Suprapubic skin (tissue), 4 donors: ENCODE measurements at regions not wholly inside any gene's neighbourhood (a gene's known extent, or its start where the extent isn't known, plus 50 kb on each side); places are given as distances from the start of the nearest gene placed in this dataset.

Experiments
- DNase-seq, 2 donors: peaks; one replicate each; pipeline ENCODE4 v3.0.0-alpha.2; 2019; ENCODE audit warnings: low spot score in 2 of 2
- H3K27ac ChIP-seq: fragments of 200-600 bp; sonication (generic); one replicate; pipeline ENCODE4 v1.5.1; 2019
- H3K27me3 ChIP-seq: fragments of 200-600 bp; sonication (generic); one replicate; pipeline ENCODE4 v1.5.1; 2019
- H3K36me3 ChIP-seq: fragments of 200-600 bp; sonication (generic); one replicate; pipeline ENCODE4 v1.5.1; 2019
- H3K4me1 ChIP-seq: fragments of 200-600 bp; sonication (generic); one replicate; pipeline ENCODE4 v1.5.1; 2019
- H3K4me3 ChIP-seq: fragments of 200-600 bp; sonication (generic); one replicate; pipeline ENCODE4 v1.5.1; 2019; ENCODE audit warnings: mild to moderate bottlenecking
- H3K9me3 ChIP-seq: fragments of 200-600 bp; sonication (generic); one replicate; pipeline ENCODE4 v1.5.1; 2019
- CTCF ChIP-seq, 2 donors: fragments of 200-600 bp in 1 of 2; fragments of 450-650 bp in 1 of 2; sonication (generic) in 1 of 2; IDR thresholded peaks; one replicate each; pipeline ENCODE4 v1.5.1; 2016 to 2019; ENCODE audit warnings: antibody characterized with exemption in 2 of 2, mild to moderate bottlenecking in 1 of 2, moderate library complexity in 1 of 2
- EP300 ChIP-seq: sonication (generic); formaldehyde crosslinking; IDR thresholded peaks from one replicate; pipeline ENCODE4 v1.6.1; 2017; ENCODE audit warnings: antibody characterized with exemption
- POLR2A ChIP-seq, 2 donors: fragments of 450-650 bp; IDR thresholded peaks; one replicate each; pipeline ENCODE4 v1.6.1; 2017; ENCODE audit warnings: antibody characterized with exemption in 2 of 2, mild to moderate bottlenecking in 2 of 2, moderate library complexity in 2 of 2
- POLR2AphosphoS5 ChIP-seq, 3 donors: sonication (generic); formaldehyde crosslinking; IDR thresholded peaks; one replicate each; pipeline ENCODE4 v1.6.1; 2017; ENCODE audit warnings: antibody characterized with exemption in 3 of 3
- WGBS: methylation state at CpG from one replicate; pipeline ENCODE4 v1.1.5; 2018; 5-methylcytosine and 5-hydroxymethylcytosine counted together

- 61% methylated on average over 2 of the region's 2 CpGs for WGBS
- Histone ChIP-seq H3K27ac (no peak overlapping the region), H3K9me3 (no peaks in the 10 kb centered on the region), H3K4me3 (no peak overlapping the region), H3K36me3 (no peaks in the 10 kb centered on the region), H3K27me3 (no peaks in the 10 kb centered on the region), H3K4me1 (no peaks in the 10 kb centered on the region)
- TF ChIP-seq POLR2AphosphoS5 (IDR thresholded peaks at IDR 0.05) (no peak), CTCF (IDR thresholded peaks at IDR 0.05) (no peak)
- no peak for DNase-seq
Measured at GRCh38 chr9:29751226-29751625, 2177.9 kb upstream of the C9orf72 start.

- no peak overlapping the region for H3K4me3 ChIP-seq
- no peak for DNase-seq
- no peaks in the 10 kb centered on the region for H3K27me3 ChIP-seq
- TF ChIP-seq CTCF (IDR thresholded peaks at IDR 0.05) (no peak), EP300 (no peak), POLR2A (IDR thresholded peaks at IDR 0.05) (no peak)
- no peak overlapping the region for H3K27ac ChIP-seq
- H3K9me3 ChIP-seq, result no peaks in the 10 kb centered on the region
- no peaks in the 10 kb centered on the region for H3K4me1 ChIP-seq
- no peaks in the 10 kb centered on the region for H3K36me3 ChIP-seq
Measured at GRCh38 chr9:29753638-29754037, 2180.4 kb upstream of the C9orf72 start.

- WGBS, result 62% methylated on average over 2 of the region's 2 CpGs
- Histone ChIP-seq H3K27me3 (no peaks in the 10 kb centered on the region), H3K27ac (no peak overlapping the region), H3K4me1 (no peaks in the 10 kb centered on the region), H3K9me3 (no peaks in the 10 kb centered on the region), H3K4me3 (no peak overlapping the region), H3K36me3 (no peaks in the 10 kb centered on the region)
- no peak for DNase-seq
- TF ChIP-seq POLR2A (IDR thresholded peaks at IDR 0.05) (no peak), POLR2AphosphoS5 (IDR thresholded peaks at IDR 0.05) (no peak), CTCF (IDR thresholded peaks at IDR 0.05) (no peak), EP300 (no peak)
Measured at GRCh38 chr9:29769019-29769418, 2195.7 kb upstream of the C9orf72 start.

- H3K4me3 ChIP-seq, result no peak overlapping the region
- H3K27me3 ChIP-seq, result no peaks in the 10 kb centered on the region
- no peaks in the 10 kb centered on the region for H3K9me3 ChIP-seq
- no peak for TF ChIP-seq POLR2AphosphoS5 (IDR thresholded peaks at IDR 0.05)
- no peak for TF ChIP-seq CTCF (IDR thresholded peaks at IDR 0.05)
- TF ChIP-seq POLR2A (IDR thresholded peaks at IDR 0.05), result no peak
- no peak for TF ChIP-seq EP300
- DNase-seq, result no peak
- H3K4me1 ChIP-seq, result no peaks in the 10 kb centered on the region
- H3K27ac ChIP-seq, result no peak overlapping the region
- H3K36me3 ChIP-seq, result no peaks in the 10 kb centered on the region
Measured at GRCh38 chr9:29773676-29774075, 2200.4 kb upstream of the C9orf72 start.

GRCh38 chr9:29775491-29775890 lies 2202.2 kb upstream of the C9orf72 start:
- TF ChIP-seq CTCF (IDR thresholded peaks at IDR 0.05) (no peak), POLR2A (IDR thresholded peaks at IDR 0.05) (no peak), EP300 (no peak), POLR2AphosphoS5 (IDR thresholded peaks at IDR 0.05) (no peak)
- no peaks in the 10 kb centered on the region for H3K9me3 ChIP-seq
- H3K4me3 ChIP-seq, result no peak overlapping the region
- WGBS, result 43% methylated on average over 5 of the region's 5 CpGs
- DNase-seq, result no peak
- H3K27me3 ChIP-seq, result no peaks in the 10 kb centered on the region
- no peaks in the 10 kb centered on the region for H3K36me3 ChIP-seq
- no peak overlapping the region for H3K27ac ChIP-seq
- H3K4me1 ChIP-seq, result no peaks in the 10 kb centered on the region
